HG03196 (cell line): ENCODE measurements at regions not wholly inside any gene's neighbourhood (a gene's known extent, or its start where the extent isn't known, plus 50 kb on each side); places are given as distances from the start of the nearest gene placed in this dataset.

Experiments
- ATAC-seq: cut with Tn5 transposase; IDR thresholded peaks from one replicate; pipeline ENCODE4 v1.9.1; 2021; ENCODE audit not compliant: unreplicated experiment

DNA sequence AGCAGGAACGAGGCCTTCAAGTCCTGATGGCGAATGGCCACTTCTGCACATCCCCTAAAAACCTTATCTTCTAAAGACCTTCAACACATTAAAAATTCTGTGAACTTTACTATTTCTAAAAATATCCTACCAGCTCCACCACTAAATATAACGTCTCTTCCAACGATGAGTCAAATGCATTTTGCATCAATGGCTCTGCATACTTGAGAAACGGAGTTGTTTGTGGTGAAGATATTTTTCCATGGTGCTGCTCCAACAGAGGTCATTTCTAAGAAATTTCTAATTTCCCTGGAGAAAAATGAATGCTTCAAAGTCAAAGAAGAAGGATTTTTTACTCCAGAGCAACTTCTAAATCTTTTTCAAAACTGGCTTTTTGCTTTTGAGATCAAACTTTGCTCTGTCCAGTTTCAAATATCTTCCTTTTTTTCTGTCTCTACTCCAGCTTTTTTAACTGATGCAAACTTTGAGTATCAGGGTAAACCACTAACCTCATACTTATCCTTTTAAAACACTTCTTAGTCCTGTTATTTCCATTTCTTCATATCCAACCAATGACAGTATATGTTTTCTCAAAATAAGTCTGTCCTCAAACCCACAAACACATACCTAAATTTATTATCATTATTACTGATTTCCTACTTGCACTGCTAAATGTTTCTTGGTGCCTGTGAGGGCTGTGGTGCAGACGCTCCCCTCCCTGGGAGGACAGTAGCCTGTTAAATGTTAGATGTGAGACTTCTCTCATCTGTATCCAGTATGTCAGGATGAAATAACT lies 258.1 kb downstream of the KLF6 start:
- no peak for ATAC-seq

DNA sequence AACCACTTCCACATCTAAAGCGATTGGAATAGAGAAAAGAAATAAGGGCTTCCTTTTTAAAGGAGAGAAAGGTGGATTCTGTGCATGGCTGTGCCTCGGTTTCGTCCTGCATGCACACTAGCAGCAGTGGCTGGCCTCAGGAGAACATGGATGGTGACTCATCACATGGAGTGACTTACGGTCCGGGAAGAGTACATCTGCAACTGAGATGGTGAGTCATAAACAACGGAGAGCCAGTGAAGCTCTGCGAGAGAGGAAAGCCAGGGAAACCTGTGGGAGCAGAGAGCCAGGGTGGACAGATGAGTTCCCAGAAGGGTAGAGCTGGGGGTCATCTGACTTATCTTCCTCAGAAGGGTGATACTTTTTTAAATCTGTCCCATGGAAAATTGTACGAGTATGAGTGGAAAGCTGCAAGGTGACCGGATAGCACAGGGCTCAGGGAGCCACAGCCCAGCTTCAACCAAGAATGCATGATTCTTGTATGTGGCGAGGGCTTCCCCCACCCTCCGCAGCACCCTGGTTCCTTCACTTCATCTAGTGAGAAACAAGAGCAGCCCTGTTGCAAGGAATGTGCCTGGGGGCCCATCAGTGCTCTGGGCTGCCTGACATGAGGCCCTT lies 259.1 kb downstream of the KLF6 start:
- no peak for ATAC-seq

DNA sequence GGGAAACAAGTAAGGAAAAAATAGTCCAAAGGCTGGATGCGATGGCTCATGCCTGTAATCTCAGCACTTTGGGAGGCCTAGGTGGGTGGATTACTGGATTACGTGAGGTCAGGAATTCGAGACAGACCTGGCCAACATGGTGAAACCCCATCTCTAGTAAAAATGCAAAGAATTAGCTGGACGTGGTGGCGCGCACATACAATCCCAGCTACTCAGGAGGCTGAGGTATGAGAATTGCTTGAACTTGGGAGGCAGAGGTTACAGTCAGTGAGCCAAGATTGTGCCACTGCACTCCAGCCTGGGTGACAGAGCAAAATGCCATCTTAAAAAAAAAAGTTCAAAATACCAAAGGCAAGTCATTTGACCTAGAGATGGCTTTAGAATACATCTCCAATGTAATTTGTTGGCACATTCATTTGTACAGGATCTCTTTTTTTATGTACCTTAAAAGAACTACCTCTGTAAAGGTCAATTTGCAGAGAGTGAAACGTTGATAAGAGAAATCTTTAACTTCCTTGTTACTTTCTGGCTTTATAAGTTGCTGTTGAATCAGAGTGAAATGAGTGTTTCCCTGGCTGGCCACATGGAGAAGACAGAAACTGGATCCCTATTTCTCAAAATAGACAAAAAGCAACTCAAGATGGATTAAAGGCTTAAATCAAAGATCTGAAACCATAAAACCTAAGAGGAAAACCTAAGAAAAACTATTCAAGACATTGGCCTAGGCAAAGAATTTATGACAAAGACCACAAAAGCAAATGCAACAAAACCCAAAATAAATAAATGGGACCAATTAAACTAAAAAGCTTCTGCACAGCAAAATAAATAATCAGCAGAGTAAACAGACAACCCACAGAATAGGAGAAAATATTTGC lies 260.7 kb downstream of the KLF6 start:
- ATAC-seq: no peak

DNA sequence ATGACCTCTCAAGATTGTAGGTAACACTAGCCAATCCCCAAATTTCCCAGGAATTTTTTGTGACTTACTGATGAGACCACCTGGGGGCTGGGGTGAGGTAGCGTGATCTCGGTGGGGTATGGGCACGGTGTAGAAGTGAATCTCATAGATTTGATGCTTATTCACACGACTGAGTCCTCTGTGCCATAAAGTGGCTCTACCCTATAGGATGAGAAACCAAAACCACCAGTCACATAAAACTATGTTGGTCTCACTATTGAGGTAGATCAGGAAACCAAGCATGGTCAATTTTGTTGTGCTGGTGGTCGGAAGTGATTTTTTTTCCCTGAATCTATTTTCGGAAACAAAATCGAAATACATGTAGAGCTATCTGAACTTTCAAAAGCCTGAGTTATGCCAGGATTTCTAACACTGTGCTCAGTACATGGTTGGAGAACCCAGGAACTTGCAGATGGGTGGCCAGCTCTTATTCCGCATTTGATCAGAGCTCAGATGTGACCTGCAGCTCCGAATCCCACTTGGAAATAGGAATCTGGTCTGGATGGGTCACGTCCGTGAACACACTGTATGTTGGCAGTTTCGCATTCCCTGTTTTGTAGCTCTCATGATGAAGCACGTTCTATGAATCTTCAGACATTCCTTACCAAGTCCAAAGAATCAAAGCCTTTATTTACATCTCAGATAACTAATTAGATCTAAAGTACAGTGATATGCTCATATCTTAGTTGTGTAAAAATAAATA lies 261.5 kb downstream of the KLF6 start:
- ATAC-seq: no peak

DNA sequence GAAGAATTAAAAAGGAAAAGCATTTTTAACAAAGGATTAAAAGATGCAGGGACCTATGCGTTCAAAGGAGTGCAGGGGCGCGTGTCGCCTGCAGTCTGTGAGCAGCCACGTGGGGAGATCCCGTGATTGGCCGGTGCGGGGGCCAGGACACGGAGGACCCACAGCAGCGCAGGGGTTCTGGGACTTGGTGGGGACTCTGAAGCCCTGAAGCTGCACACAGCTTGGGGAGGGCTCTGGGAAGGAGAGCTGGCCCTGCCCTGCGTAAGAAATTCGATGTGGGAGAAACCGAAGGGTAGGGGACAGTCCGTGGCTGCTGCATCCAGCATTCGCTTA lies 268.1 kb downstream of the KLF6 start:
- ATAC-seq: no peak

DNA sequence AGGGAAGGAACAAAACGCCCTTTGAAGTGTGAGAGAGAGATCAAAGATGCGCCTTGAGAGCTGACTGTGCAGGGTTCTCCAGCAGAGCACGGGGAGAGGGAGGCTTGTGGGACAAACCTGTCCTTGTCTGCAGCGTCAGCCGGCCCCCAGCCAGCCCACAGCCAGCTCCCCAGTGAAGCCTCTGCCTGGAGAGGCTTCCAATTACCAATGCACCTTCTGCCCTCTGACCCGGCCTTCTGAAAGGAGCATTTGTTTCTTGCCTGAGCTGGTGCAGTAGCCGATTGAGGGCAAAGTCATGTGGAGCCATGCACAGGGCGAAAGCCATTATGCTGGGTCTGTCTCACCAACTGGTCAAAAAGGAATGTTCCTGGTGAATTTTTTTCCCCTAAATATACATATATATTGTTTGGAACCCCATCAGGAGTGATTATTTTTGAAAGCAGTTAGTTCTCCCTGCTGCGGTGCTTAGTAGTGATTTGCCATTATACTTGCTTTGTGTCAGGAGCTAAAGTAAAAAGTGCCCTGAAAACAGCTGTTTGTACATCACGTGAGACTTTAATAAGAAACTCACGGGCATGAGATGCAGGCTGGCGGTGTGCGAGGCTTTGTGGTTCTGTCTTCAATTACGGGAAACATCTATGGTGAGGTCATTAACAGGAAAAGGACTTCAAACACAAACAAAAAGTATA lies 268.6 kb downstream of the KLF6 start:
- ATAC-seq: no peak

DNA sequence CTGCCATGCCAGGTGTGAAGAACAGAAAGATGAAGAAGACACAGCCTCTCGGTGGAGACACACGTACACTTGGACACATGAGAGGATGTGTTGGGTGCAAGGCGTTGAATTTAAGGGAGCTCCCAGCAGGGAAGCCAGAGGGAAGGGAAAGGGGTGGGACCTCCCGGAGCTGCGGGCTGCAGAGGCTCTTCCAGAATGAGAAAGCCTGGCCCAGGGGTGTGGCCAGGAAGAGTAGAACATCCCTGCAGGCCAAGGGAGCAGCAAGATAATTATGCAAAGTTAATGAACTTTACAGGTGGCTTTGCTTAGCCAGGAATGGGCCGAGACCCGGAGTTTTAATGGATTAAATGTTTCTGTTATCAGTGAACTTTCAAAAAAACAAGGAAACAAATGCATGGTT lies 270.3 kb downstream of the KLF6 start:
- no peak for ATAC-seq

DNA sequence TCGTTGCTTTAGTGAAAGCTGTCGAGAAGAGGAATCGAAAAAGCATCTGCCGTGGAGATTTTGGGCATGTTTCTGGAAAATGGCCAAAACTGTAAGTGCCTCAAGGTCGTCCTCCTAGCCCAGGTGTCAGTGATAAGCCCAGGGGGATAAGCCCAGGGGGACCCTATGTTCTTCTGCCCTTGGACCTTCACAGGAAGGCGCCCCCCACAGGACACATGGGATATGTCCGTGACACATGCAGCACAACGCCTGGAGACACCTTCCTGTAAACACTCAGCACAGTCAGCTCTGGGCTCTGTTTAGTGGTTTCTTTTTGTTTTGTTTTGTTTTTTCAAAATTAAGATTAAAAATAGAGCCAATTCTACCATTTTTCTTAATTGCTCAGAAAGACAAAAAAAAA lies 272.7 kb downstream of the KLF6 start:
- no peak for ATAC-seq

DNA sequence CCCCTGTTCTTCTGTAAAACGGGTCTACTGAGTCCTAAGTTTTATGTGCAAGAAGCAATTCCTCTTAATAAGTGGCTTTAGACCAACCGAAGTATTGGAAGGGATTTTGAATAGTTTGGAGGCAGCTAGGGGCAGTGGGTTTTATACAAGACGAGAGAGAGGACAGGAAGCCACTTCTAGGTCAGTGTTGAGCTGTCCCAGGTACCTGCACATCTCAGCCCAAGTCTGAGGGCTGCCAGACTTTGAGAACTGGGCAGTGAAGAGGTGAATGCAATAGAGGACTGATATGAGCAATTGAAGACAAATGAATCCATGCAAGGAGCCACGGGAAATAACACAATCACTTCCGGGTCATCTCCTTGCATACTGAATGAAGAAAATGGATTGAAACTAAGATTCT lies 273.5 kb downstream of the KLF6 start:
- no peak for ATAC-seq

DNA sequence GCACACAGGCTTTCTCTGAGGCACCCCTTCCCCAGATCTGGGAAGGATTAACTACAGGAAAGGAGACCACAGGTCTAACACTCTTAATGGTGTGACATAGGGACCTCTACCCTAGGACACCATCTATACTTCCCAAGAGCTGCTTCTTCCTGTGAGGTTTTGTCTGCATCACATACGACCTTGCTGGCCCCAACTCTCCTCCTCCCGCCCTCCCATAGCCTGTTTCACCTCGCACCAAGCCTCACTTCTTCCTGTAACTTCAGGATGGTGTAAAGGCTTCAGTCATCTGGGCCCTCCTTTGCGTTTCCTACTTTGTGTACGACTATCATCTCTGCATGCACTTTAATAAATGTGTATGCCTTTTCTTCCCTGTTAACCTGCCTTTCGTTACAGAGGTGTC lies 274.3 kb downstream of the KLF6 start:
- no peak for ATAC-seq

DNA sequence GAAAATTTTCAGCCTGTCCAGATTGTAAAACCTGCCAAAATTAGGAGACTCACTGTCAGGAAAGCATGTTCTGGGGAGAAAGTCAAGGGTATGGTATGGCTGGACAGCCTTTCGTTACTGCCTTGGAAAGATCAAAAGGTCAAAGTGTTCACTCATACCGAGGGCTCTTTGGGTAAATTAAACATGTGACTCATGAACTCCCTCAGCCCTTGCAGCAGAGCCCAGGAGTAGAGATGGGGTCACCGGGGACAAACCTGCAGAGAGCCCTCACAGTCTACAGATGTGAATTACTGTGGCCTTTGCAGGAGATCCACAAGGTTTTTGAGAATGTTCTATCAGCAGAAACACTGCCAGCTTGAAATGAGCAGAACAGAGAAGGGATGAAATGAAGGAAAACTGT lies 275.7 kb downstream of the KLF6 start:
- no peak for ATAC-seq

DNA sequence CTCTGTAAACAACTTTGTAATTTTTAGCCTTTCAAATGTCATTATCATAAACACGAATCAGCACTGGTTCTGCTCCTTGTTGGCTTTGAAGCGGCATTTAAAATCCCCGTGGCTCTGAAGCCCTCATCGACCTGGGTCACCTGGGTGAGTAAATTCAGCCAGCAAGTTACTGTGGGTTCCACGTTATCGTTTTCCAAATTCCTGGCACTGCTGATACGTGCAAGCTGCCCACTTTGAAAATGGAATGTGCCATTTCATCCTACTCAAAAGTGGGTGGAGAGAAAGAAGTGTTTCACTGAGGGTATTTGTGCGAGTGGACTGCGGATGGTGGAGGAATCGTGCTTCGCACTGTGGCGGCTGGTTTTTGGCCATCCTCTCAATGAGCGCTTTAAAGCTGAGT lies 281.7 kb downstream of the KLF6 start:
- ATAC-seq: no peak

DNA sequence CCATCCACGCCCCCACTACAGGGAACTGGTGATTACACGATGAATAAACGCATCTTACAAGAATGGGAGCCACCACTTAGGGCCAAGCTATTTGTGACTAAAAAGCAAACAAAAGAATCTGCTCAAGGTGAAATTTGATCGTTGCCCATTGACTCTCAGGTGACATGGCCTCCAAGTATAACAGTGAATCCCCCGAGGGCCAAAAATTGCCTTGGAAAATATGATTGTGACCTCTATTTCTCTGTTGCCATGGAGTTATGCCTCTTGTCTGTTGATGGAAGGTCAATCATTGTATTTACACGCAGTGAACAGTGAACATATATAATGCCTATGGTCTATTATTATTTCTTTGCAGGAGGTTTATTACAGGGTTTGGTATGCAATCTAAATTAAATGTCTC lies 282.3 kb downstream of the KLF6 start:
- no peak for ATAC-seq

DNA sequence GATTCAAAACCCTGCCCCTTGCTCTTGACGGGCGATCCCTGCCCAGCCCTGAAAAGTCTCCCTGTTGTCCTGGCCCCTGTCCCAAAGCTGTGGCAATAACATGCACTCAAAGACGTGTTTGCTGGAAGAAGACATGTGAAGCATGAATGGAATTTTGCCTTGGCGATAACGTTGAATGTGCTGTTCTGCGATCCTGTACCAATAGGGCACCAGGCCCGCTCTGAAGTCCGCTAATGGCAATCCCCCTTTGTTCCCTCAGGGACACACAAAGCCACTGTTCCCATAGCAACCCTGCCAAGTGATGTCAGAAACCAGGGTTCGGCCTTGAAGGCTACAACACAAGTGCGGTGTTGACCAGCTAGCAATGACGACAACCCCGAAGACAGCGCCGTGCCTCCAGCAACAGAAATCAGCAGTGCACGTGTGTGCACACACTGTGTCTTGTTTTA lies 284.6 kb downstream of the KLF6 start:
- ATAC-seq: no peak

DNA sequence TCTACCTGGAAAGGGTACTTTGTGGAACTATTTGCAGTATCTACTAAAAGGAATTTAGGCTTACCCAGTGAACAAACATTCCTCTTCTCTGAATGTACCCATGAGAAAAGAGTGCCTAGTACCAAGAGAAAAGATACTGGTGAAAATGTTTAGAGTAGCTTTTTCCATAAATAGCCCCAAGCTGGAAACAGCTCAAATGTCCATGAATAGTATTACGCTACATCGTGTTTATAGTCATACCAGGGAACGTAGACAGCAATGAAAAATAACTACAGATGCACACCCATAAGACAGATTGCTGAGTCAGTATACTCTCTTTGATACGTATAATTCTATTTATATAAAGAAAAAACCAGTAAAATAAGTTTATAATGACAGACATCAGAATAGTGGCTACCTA lies 285.9 kb downstream of the KLF6 start:
- ATAC-seq: no peak

DNA sequence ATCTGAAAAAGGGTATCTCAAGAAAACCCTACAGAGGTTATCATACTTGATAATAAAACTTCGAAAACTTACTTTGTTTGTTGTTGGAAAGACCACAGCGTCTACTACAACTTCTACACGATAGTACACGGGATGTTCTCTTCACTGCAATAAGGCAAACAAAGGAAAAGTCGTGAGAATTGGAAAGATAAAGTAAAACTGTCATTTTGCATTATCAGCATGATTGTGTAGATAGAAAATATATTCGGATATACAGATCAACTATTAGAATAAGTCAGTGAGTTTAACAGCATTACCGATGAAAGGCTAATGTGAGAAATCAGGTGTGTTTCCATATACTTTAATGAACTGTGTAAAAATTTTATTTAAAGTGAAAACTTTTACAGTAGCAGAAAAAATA lies 287.4 kb downstream of the KLF6 start:
- ATAC-seq: no peak

DNA sequence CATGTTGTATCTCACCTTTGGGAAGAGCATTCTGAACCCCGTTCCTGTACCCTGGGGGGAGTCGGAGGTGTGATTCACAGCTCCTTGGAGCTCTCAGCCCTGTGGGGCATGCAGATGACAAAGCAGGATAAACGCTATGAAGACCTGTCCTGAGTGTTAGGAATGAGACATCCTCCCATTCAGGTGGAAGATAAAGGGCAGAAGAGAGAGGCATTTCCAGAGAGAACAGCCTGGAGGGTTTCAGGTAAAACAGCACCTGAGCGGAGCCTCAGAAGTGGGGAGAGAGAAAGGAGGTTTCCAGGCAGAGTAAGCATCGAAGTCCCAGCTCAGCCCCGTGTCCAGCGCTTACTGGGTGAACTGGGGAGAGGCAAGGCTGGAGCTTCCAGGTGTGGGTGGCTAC lies 288.9 kb downstream of the KLF6 start:
- no peak for ATAC-seq

DNA sequence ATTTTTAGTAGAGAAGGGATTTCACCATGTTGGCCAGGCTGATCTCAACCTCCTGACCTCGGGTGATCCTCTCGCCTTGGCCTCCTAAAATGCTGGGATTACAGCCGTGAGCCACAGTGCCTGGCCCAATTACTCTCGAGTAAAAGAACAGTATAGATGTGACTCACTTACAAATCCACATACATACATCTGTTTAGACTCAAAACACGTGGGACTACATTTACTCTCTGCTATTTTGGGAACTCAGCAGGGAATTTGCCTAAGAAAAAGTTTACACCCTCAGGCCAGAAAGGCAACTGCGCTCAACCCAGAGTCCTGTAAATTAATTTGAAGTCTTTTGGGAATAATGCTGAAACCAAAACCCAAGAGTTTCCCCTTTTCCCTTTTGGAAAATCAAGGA lies 289.7 kb downstream of the KLF6 start:
- no peak for ATAC-seq

DNA sequence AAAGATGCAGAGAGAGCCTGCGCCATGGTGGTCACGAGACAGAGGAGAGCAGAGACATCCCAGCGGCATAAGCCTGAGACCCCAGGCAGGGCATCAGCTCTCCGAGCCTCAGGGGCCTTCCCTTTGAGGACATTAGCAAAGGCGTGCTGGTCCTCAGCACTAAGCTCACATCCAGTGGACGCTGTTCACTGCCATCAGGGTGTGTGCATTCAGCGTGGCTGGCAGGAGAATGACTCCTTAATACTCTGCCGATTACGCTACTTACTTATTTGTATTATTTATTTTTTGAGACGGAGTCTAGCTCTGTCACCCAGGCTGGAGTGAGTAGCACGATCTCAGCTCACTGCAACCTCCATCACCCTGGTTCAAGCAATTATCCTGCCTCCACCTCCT lies 290.2 kb downstream of the KLF6 start:
- no peak for ATAC-seq

DNA sequence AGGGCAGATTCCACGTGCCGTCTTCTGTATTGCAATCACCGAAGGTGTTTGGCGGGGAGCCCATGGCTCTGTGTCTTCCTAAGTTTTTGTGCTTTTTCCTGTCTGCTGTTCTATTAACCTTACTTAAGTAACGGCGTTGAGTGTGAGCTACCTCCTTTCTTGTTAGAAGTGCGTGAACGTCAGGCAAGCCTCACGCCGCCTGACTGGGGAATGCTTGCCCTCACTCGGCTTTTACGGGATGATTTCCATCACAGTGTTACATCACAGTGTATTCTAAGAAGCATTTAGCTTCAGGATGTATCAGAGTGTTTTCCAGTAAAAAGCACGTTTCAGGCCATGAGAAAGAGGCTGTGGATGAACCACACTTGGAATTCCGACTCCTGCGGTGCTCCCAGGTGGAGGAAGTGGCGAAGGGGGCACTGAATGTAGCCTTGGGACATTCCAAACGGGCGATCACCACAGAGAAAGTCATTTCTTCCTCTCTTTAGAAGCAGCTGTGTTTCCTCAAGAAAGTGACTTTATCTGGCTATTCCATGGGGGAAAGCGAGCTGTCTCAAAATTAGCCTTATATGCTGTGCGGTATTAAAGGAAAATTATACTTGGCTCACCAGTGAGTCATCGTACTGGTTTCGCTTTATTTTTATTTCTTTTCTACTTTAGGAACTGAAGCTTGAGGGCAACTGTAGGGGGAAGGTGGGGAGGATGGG lies 290.7 kb downstream of the KLF6 start:
- no peak for ATAC-seq
